Skeletal muscle satellite cell (primary cell): ENCODE measurements at regions not wholly inside any gene's neighbourhood (a gene's known extent, or its start where the extent isn't known, plus 50 kb on each side); places are given as distances from the start of the nearest gene placed in this dataset.

Experiments used
- H3K27me3 ChIP-seq: 2 replicates; pipeline ENCODE4 v1.7.0; 2013; ENCODE audit warnings: low read length; ENCODE audit not compliant: control insufficient read depth, insufficient read depth
- H3K36me3 ChIP-seq: 2 replicates; pipeline ENCODE4 v1.7.0; 2013; ENCODE audit warnings: mild to moderate bottlenecking, control low read depth, low read length; ENCODE audit not compliant: insufficient read depth
- H3K4me1 ChIP-seq: 2 replicates; pipeline ENCODE4 v1.7.0; 2013; ENCODE audit warnings: low read length; ENCODE audit not compliant: control insufficient read depth, insufficient read depth
- H3K4me2 ChIP-seq: 2 replicates; pipeline ENCODE4 v1.7.0; 2013; ENCODE audit warnings: mild to moderate bottlenecking, low read length
- H3K4me3 ChIP-seq: 2 replicates; pipeline ENCODE4 v1.7.0; 2013; ENCODE audit warnings: low read length
- H3K9ac ChIP-seq: 2 replicates; pipeline ENCODE4 v1.7.0; 2013; ENCODE audit warnings: mild to moderate bottlenecking, low read depth, low read length, moderate library complexity
- H3K9me3 ChIP-seq: replicated peaks from 2 replicates; pipeline ENCODE4 v1.7.0; 2013; ENCODE audit warnings: mild to moderate bottlenecking, control low read depth, low read length

GRCh38 chr4:24395937-24396336, 188.4 kb downstream of the DHX15 start:
- Histone ChIP-seq H3K27me3 (no peaks in the 10 kb centered on the region), H3K9ac (no peak overlapping the region), H3K4me3 (no peak overlapping the region), H3K4me1 (no peaks in the 10 kb centered on the region), H3K36me3 (no peaks in the 10 kb centered on the region), H3K9me3 (no peaks in the 10 kb centered on the region), H3K4me2 (no peak overlapping the region)

GRCh38 chr4:24394041-24394440, 190.3 kb downstream of the DHX15 start:
- Histone ChIP-seq H3K9ac (no peak overlapping the region), H3K27me3 (no peaks in the 10 kb centered on the region), H3K4me1 (no peaks in the 10 kb centered on the region), H3K36me3 (no peaks in the 10 kb centered on the region), H3K9me3 (no peaks in the 10 kb centered on the region), H3K4me3 (no peak overlapping the region), H3K4me2 (no peak overlapping the region)

DNA sequence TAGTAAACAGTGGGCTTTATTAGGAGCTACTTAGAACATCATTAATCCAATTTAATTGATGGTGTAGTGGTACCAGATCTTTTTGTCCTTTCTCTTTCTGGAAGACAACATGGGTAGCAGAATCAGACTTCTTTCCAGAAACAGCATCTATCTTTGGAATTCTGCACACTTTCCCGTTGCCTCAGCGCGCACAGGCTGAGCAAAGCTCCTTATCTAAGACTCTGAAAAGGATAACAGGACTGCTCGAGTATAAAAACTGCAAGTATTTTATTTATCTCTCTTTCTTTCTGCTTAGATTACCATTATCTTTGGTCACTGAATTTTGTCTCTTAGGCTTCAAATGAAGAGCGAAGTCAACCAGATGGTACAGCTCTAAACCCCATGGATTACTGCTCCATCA, 191.7 kb downstream of the DHX15 start:
- no peaks in the 10 kb centered on the region for H3K4me1 ChIP-seq
- no peak overlapping the region for H3K4me3 ChIP-seq
- H3K4me2 ChIP-seq, result no peak overlapping the region
- no peaks in the 10 kb centered on the region for H3K36me3 ChIP-seq
- no peaks in the 10 kb centered on the region for H3K27me3 ChIP-seq
- H3K9ac ChIP-seq, result no peak overlapping the region
- H3K9me3 ChIP-seq, result no peaks in the 10 kb centered on the region

- H3K4me1 ChIP-seq, result no peaks in the 10 kb centered on the region
- H3K27me3 ChIP-seq, result no peaks in the 10 kb centered on the region
- H3K9ac ChIP-seq, result no peak overlapping the region
- no peaks in the 10 kb centered on the region for H3K36me3 ChIP-seq
- no peak overlapping the region for H3K4me2 ChIP-seq
- no peak overlapping the region for H3K4me3 ChIP-seq
- no peaks in the 10 kb centered on the region for H3K9me3 ChIP-seq
Measured at GRCh38 chr4:24382381-24382780, 202.0 kb downstream of the DHX15 start.

- no peak overlapping the region for H3K9ac ChIP-seq
- H3K36me3 ChIP-seq, result no peaks in the 10 kb centered on the region
- no peaks in the 10 kb centered on the region for H3K9me3 ChIP-seq
- no peak overlapping the region for H3K4me2 ChIP-seq
- H3K4me1 ChIP-seq, result no peaks in the 10 kb centered on the region
- no peak overlapping the region for H3K4me3 ChIP-seq
- no peaks in the 10 kb centered on the region for H3K27me3 ChIP-seq
Measured at GRCh38 chr4:24380957-24381665, 203.2 kb downstream of the DHX15 start.

DNA sequence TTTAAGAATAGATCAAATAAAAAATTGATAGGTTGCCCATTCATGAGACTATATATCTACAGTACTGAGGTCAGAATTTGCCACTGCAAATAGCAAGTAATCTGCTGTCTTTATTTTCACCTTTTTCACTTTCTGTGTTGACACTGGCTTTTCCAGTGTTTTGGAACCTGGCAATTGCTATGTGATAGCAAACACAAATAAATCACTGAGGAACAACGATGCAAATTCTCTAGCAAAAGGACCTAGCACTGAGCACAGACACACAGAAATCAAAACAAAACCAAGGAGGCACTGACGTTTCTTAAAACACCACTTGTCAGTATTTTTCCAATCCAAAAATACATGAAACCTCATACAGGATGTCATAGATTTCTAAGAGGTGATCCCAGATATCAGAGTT, 210.7 kb downstream of the DHX15 start:
- Histone ChIP-seq H3K4me1 (no peaks in the 10 kb centered on the region), H3K9ac (no peak overlapping the region), H3K9me3 (no peaks in the 10 kb centered on the region), H3K36me3 (no peaks in the 10 kb centered on the region), H3K4me3 (no peak overlapping the region), H3K27me3 (peaks cover 9% of the 10 kb centered on the region), H3K4me2 (no peak overlapping the region)

GRCh38 chr4:24372881-24373280, 211.5 kb downstream of the DHX15 start:
- Histone ChIP-seq H3K4me1 (no peaks in the 10 kb centered on the region), H3K9me3 (no peaks in the 10 kb centered on the region), H3K4me3 (no peak overlapping the region), H3K27me3 (peaks cover 9% of the 10 kb centered on the region), H3K9ac (no peak overlapping the region), H3K36me3 (no peaks in the 10 kb centered on the region), H3K4me2 (no peak overlapping the region)

GRCh38 chr4:24372341-24372740, 212.0 kb downstream of the DHX15 start:
- H3K27me3 ChIP-seq, result peaks cover 9% of the 10 kb centered on the region
- no peak overlapping the region for H3K9ac ChIP-seq
- no peaks in the 10 kb centered on the region for H3K9me3 ChIP-seq
- H3K4me2 ChIP-seq, result no peak overlapping the region
- no peaks in the 10 kb centered on the region for H3K4me1 ChIP-seq
- H3K36me3 ChIP-seq, result no peaks in the 10 kb centered on the region
- no peak overlapping the region for H3K4me3 ChIP-seq

GRCh38 chr4:24370421-24370820, 213.9 kb downstream of the DHX15 start:
- H3K9ac ChIP-seq, result no peak overlapping the region
- H3K4me2 ChIP-seq, result no peak overlapping the region
- no peaks in the 10 kb centered on the region for H3K9me3 ChIP-seq
- H3K27me3 ChIP-seq, result peaks cover 9% of the 10 kb centered on the region
- H3K4me1 ChIP-seq, result no peaks in the 10 kb centered on the region
- no peak overlapping the region for H3K4me3 ChIP-seq
- H3K36me3 ChIP-seq, result no peaks in the 10 kb centered on the region

DNA sequence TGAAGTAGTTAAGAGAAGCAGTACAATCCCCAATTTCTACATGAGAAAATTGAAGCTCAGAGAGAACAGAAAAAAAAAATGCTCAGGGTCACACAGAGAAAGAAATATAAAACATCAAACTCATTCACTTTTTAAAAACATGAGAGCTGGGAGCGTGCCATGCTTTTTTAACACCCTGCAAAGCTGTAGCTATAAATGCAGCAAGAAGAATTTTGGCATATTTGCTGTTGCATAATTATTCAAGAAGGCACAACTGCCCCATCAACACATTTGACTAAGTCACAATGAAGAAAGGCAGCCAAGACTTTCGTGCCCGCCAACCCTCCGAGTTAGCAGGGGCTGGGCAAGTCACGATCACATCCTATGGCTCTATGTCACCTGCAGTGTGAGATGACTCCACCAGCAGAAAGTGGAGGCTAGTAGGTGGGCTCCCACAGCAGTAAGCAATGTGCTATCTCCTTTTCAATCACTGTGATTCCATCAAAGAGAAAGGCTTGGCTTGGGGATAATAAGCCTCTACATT, 214.8 kb downstream of the DHX15 start:
- H3K9ac ChIP-seq, result no peak overlapping the region
- no peaks in the 10 kb centered on the region for H3K4me1 ChIP-seq
- peaks cover 9% of the 10 kb centered on the region for H3K27me3 ChIP-seq
- H3K36me3 ChIP-seq, result no peaks in the 10 kb centered on the region
- H3K4me2 ChIP-seq, result no peak overlapping the region
- no peak overlapping the region for H3K4me3 ChIP-seq
- no peaks in the 10 kb centered on the region for H3K9me3 ChIP-seq

GRCh38 chr4:24368801-24369200, 215.6 kb downstream of the DHX15 start:
- H3K4me2 ChIP-seq, result no peak overlapping the region
- H3K27me3 ChIP-seq, result peaks cover 7% of the 10 kb centered on the region
- no peak overlapping the region for H3K9ac ChIP-seq
- no peaks in the 10 kb centered on the region for H3K4me1 ChIP-seq
- H3K36me3 ChIP-seq, result no peaks in the 10 kb centered on the region
- no peak overlapping the region for H3K4me3 ChIP-seq
- no peaks in the 10 kb centered on the region for H3K9me3 ChIP-seq

DNA sequence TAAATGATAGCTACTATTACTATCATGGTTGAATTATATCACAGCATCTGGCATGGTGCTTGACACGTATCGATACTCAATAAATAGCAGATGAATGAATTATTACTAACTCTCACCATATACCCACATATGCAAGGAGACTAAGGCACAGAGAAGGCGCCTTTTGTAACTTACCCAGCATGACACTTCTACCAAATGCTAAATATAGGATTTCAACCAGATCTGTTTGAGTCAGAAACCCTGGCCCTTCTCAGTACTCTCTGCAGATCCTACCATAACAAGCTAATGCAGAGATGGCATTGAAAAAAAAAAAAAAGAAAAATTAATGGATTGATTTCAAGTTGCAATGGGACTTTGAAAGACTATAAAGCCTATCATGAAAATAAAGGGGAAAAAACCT, 219.5 kb downstream of the DHX15 start:
- Histone ChIP-seq H3K9me3 (no peaks in the 10 kb centered on the region), H3K36me3 (no peaks in the 10 kb centered on the region)

More for the DNA sequence above, 219.5 kb downstream of the DHX15 start:
- Histone ChIP-seq H3K4me3 (no peak overlapping the region), H3K9ac (no peak overlapping the region), H3K4me1 (no peaks in the 10 kb centered on the region), H3K27me3 (no peaks in the 10 kb centered on the region), H3K4me2 (no peak overlapping the region)
